OCI-LY1 (cell line): ENCODE measurements at regions not wholly inside any gene's neighbourhood (a gene's known extent, or its start where the extent isn't known, plus 50 kb on each side); places are given as distances from the start of the nearest gene placed in this dataset.

Experiments used
- H2AFZ ChIP-seq: fragments of 200-600 bp; sonication (generic), shearing (Covaris generic); 2 replicates; pipeline ENCODE4 v1.6.0; 2014; ENCODE audit warnings: antibody characterized with exemption, mild to moderate bottlenecking, low read length
- H3F3A ChIP-seq: fragments of 200-600 bp; sonication (generic), shearing (Covaris generic); 2 replicates; pipeline ENCODE4 v1.6.0; 2014; ENCODE audit warnings: mild to moderate bottlenecking, antibody characterized with exemption, low read length, moderate library complexity; ENCODE audit not compliant: insufficient read depth
- H3K27ac ChIP-seq: fragments of 200-600 bp; sonication (generic); 2 replicates; pipeline ENCODE4 v1.5.1; 2014; ENCODE audit warnings: low read length, mixed run types, mild to moderate bottlenecking, low read depth; ENCODE audit not compliant: poor library complexity, severe bottlenecking
- H3K27me3 ChIP-seq: fragments of 200-600 bp; sonication (generic); 2 replicates; pipeline ENCODE4 v1.6.0; 2014; ENCODE audit warnings: antibody characterized with exemption, mild to moderate bottlenecking, low read length, moderate library complexity; ENCODE audit not compliant: insufficient read depth
- H3K36me3 ChIP-seq: fragments of 200-600 bp; sonication (generic); 2 replicates; pipeline ENCODE4 v1.6.1; 2014; ENCODE audit warnings: mild to moderate bottlenecking, antibody characterized with exemption, low read length, moderate library complexity, mixed read lengths; ENCODE audit not compliant: insufficient read depth
- H3K4me1 ChIP-seq: fragments of 200-600 bp; sonication (generic); 2 replicates; pipeline ENCODE4 v1.5.1; 2014; ENCODE audit warnings: mild to moderate bottlenecking, low read length, moderate library complexity; ENCODE audit not compliant: insufficient read depth, severe bottlenecking
- H3K4me2 ChIP-seq: fragments of 200-600 bp; sonication (generic), shearing (Covaris generic); 2 replicates; pipeline ENCODE4 v1.6.1; 2014; ENCODE audit warnings: low read length
- H3K4me3 ChIP-seq: fragments of 200-600 bp; sonication (generic); 2 replicates; pipeline ENCODE4 v1.5.1; 2014; ENCODE audit warnings: low read length, low read depth, mild to moderate bottlenecking, mixed read lengths; ENCODE audit not compliant: poor library complexity, severe bottlenecking
- H3K79me2 ChIP-seq: fragments of 200-600 bp; shearing (Covaris generic); 2 replicates; pipeline ENCODE4 v1.6.1; 2016; ENCODE audit warnings: mixed run types, low read length, mixed read lengths; ENCODE audit not compliant: insufficient read depth
- H3K9ac ChIP-seq: fragments of 200-600 bp; sonication (generic), shearing (Covaris generic); 2 replicates; pipeline ENCODE4 v1.6.1; 2014; ENCODE audit warnings: mild to moderate bottlenecking, low read length, mixed read lengths
- H3K9me2 ChIP-seq: fragments of 200-600 bp; sonication (generic), shearing (Covaris generic); 2 replicates; pipeline ENCODE4 v1.6.1; 2014; ENCODE audit warnings: low read depth, mild to moderate bottlenecking, low read length, mixed read lengths
- H3K9me3 ChIP-seq: fragments of 200-600 bp; shearing (Covaris generic); 2 replicates; pipeline ENCODE4 v1.6.1; 2014; ENCODE audit warnings: low read length, mixed read lengths
- H4K20me1 ChIP-seq: fragments of 200-600 bp; sonication (generic), shearing (Covaris generic); 2 replicates; pipeline ENCODE4 v1.6.0; 2016; ENCODE audit warnings: mild to moderate bottlenecking, low read length; ENCODE audit not compliant: insufficient read depth
- CTCF ChIP-seq: fragments of 200-600 bp; sonication (generic), shearing (Covaris generic); IDR thresholded peaks from 2 replicates; pipeline ENCODE4 v1.5.1; 2017; ENCODE audit warnings: mild to moderate bottlenecking, antibody characterized with exemption, low read length, moderate library complexity, mixed read lengths
- EZH2 ChIP-seq: fragments of 200-600 bp; sonication (generic), shearing (Covaris generic); IDR thresholded peaks from 2 replicates; pipeline ENCODE4 v1.8.0; 2017; ENCODE audit warnings: borderline replicate concordance, mixed run types, mild to moderate bottlenecking, antibody characterized with exemption, low read length, moderate library complexity, mixed read lengths

- no peak overlapping the region for H3K27ac ChIP-seq
- no peak overlapping the region for H3K4me2 ChIP-seq
- no peaks in the 10 kb centered on the region for H3K4me1 ChIP-seq
These were observed 186.4 kb upstream of the SLC39A10 start for GRCh38 chr2:195470622-195471021.

GRCh38 chr2:195468771-195469170 lies 188.3 kb upstream of the SLC39A10 start:
- no peaks in the 10 kb centered on the region for H3K27me3 ChIP-seq
- no peaks in the 10 kb centered on the region for H3K79me2 ChIP-seq
- H3K4me2 ChIP-seq: no peak overlapping the region
- no peaks in the 10 kb centered on the region for H3K4me1 ChIP-seq
- no peak overlapping the region for H3K27ac ChIP-seq
- H3K9me2 ChIP-seq: no peaks in the 10 kb centered on the region
- no peak overlapping the region for H2AFZ ChIP-seq
- no peak overlapping the region for H3K4me3 ChIP-seq
- H4K20me1 ChIP-seq: no peaks in the 10 kb centered on the region
- no peaks in the 10 kb centered on the region for H3F3A ChIP-seq
- H3K9ac ChIP-seq: no peak overlapping the region
- H3K36me3 ChIP-seq: no peaks in the 10 kb centered on the region
- TF ChIP-seq EZH2: no peak
- no peak for TF ChIP-seq CTCF
- no peaks in the 10 kb centered on the region for H3K9me3 ChIP-seq

More at GRCh38 chr2:195470622-195471021, 186.4 kb upstream of the SLC39A10 start:
- H4K20me1 ChIP-seq: no peaks in the 10 kb centered on the region
- H3K27me3 ChIP-seq: no peaks in the 10 kb centered on the region
- H3K9ac ChIP-seq: no peak overlapping the region
- no peaks in the 10 kb centered on the region for H3K36me3 ChIP-seq
- H3K9me2 ChIP-seq: no peaks in the 10 kb centered on the region
- no peaks in the 10 kb centered on the region for H3F3A ChIP-seq
- H2AFZ ChIP-seq: no peak overlapping the region
- no peaks in the 10 kb centered on the region for H3K79me2 ChIP-seq
- TF ChIP-seq EZH2 (no peak), CTCF (no peak)
- H3K4me3 ChIP-seq: no peak overlapping the region
- H3K9me3 ChIP-seq: no peaks in the 10 kb centered on the region

- Histone ChIP-seq H3K9ac (no peak overlapping the region), H3K9me2 (no peaks in the 10 kb centered on the region), H4K20me1 (no peaks in the 10 kb centered on the region), H3K27ac (no peak overlapping the region), H3K79me2 (no peaks in the 10 kb centered on the region), H3K9me3 (no peaks in the 10 kb centered on the region), H2AFZ (no peak overlapping the region), H3K4me2 (no peak overlapping the region), H3K27me3 (no peaks in the 10 kb centered on the region), H3K4me3 (no peak overlapping the region), H3K4me1 (no peaks in the 10 kb centered on the region), H3F3A (no peaks in the 10 kb centered on the region), H3K36me3 (no peaks in the 10 kb centered on the region)
- TF ChIP-seq EZH2 (no peak), CTCF (no peak)
These were observed 190.6 kb upstream of the SLC39A10 start for GRCh38 chr2:195466427-195466826.
